ENCODE measurements at regions not wholly inside any gene's neighbourhood (a gene's known extent, or its start where the extent isn't known, plus 50 kb on each side); places are given as distances from the start of the nearest gene placed in this dataset.

- DNase-seq (ENCODE audit: low read depth, low spot score) (no peak), FAIRE-seq (no peak)
- TF ChIP-seq EZH2 (IDR thresholded peaks at IDR 0.05; ENCODE audit: borderline replicate concordance, low read depth, low read length, severe bottlenecking): no peak
- no peak for TF ChIP-seq POLR2AphosphoS5 (IDR thresholded peaks at IDR 0.05; ENCODE audit: insufficient read depth, low read depth, low read length)
- no peak for TF ChIP-seq POLR2A (IDR thresholded peaks at IDR 0.05; ENCODE audit: low read depth, low read length)
- no peak for TF ChIP-seq MYC (IDR thresholded peaks at IDR 0.05; ENCODE audit: low read depth, low read length)
- no peak for TF ChIP-seq CTCF (IDR thresholded peaks at IDR 0.05; ENCODE audit: extremely low read depth in 1 of 2, insufficient read depth in 1 of 2, low read depth in 1 of 2, low read length in 2 of 2)
- TF ChIP-seq FOS (IDR thresholded peaks at IDR 0.05; ENCODE audit: borderline replicate concordance, insufficient read depth, low read length): no peak
- TF ChIP-seq, protein P1, sequence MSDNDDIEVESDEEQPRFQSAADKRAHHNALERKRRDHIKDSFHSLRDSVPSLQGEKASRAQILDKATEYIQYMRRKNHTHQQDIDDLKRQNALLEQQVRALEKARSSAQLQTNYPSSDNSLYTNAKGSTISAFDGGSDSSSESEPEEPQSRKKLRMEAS (IDR thresholded peaks at IDR 0.05; ENCODE audit: insufficient read depth, insufficient read length): no peak
- TF ChIP-seq JUN (IDR thresholded peaks at IDR 0.05; ENCODE audit: borderline replicate concordance, insufficient read depth, insufficient read length, low read depth): no peak
- TF ChIP-seq GATA2 (IDR thresholded peaks at IDR 0.05; ENCODE audit: insufficient read depth, insufficient read length, low read depth, low read length): no peak
- ChIA-PET POLR2A (no interaction called here), CTCF (no interaction called here)
- Histone ChIP-seq H3K79me2 (ENCODE audit: control insufficient read depth, insufficient read depth, low read length) (no peaks in the 10 kb centered on the region), H3K4me2 (ENCODE audit: insufficient read depth, low read length) (no peak overlapping the region), H3K27ac (ENCODE audit: insufficient read depth, low read depth, low read length) (no peak overlapping the region), H3K36me3 (ENCODE audit: control insufficient read depth in 2 of 2, extremely low read depth in 1 of 2, insufficient read depth in 2 of 2, low read length in 2 of 2) (no peaks in the 10 kb centered on the region), H3K9ac (replicated peaks; ENCODE audit: extremely low read depth, insufficient read depth, low read length) (no peak overlapping the region), H2AFZ (ENCODE audit: low read depth, low read length) (no peak overlapping the region), H3K9me1 (replicated peaks; ENCODE audit: control insufficient read depth, extremely low read depth, insufficient read depth, low read length) (no peaks in the 10 kb centered on the region), H3K9me3 (replicated peaks; ENCODE audit: control insufficient read depth, insufficient read depth, low read length) (no peaks in the 10 kb centered on the region), H4K20me1 (replicated peaks; ENCODE audit: control insufficient read depth, extremely low read depth, insufficient read depth, low read length) (no peaks in the 10 kb centered on the region), H3K4me1 (ENCODE audit: control insufficient read depth, extremely low read depth, insufficient read depth, low read length) (no peaks in the 10 kb centered on the region), H3K4me3 (replicated peaks in 1 of 3; ENCODE audit: insufficient read depth in 1 of 3, low read depth in 1 of 3, low read length in 3 of 3) (no peak overlapping the region), H3K27me3 (ENCODE audit: control insufficient read depth in 2 of 2, insufficient read depth in 2 of 2, low read length in 2 of 2) (peaks cover 4 to 5% of the 10 kb centered on the region in 2 experiments)
- dilution Hi-C loops (cut with MboI; ENCODE audit: extremely low pct_ligation_motif_present, low sequenced_read_pairs) (no loop called here), intact Hi-C loops (cut with micrococcal nuclease) (no loop called here)
- no TSS peak for BruUV-seq (replicated peaks)
These were observed 137.3 kb upstream of the PMEPA1 start for GRCh38 chr20:57847104-57847503.
